ENCODE measurements at regions not wholly inside any gene's neighbourhood (a gene's known extent, or its start where the extent isn't known, plus 50 kb on each side); places are given as distances from the start of the nearest gene placed in this dataset.

- TF ChIP-seq CTCF (IDR thresholded peaks at IDR 0.05), result no peak
- TF ChIP-seq EP300 (IDR thresholded peaks at IDR 0.05), result no peak
Observed at GRCh38 chr9:107591781-107592180, 102.2 kb upstream of the KLF4 start.
